Stimulated activated CD8-positive, alpha-beta memory T cell treated with anti-CD3 and anti-CD28 coated beads, Interleukin-7, amount 100 ng/mL, for 24 hours (primary cell): ENCODE measurements at regions not wholly inside any gene's neighbourhood (a gene's known extent, or its start where the extent isn't known, plus 50 kb on each side); places are given as distances from the start of the nearest gene placed in this dataset.

Source experiments
- DNase-seq: peaks from one replicate; pipeline ENCODE4 v3.0.0-alpha.2; 2020; ENCODE audit warnings: low read depth

GRCh38 chr18:77658751-77659448 lies 409.3 kb downstream of the GALR1 start:
- no peak for DNase-seq

DNA sequence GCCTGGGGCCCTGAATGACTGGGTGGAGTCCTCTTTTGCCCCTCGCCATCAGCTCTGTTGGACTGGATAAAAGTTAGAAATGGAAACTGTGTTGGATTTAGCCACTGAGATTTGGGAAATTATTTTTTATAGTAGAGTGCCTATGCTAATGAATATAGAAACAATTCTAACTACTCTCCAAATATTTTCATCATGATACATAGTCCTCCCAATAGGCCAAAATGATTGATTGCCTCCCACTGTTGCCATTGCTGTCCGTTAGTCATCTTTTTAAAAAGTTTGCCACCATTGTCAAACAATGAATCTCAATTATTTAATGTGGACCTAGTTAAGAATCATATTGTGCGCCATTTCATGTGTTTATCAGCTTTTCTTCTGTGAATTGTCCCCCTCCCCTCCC lies 417.0 kb downstream of the GALR1 start:
- DNase-seq: no peak

GRCh38 chr18:77668219-77668618 lies 418.6 kb downstream of the GALR1 start:
- no peak for DNase-seq

DNA sequence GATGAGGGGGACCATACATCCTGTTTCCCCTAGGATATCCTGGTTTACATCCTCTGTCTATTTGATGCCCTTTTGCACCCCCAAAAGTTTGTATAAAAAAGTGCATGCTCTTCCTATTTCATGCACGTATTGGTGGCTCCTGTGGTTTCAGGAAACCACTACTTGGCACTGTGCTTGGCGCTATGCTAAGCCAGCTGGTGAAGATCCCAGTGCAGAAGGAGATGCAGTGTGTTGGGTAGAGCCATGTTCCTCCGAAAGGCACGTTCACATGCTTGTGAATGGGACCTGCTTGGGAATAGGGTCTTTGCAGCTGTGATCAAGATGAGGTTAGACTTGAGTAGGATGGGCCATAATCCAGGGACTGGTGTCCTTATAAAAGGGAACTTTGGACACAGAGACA lies 419.7 kb downstream of the GALR1 start:
- no peak for DNase-seq

DNA sequence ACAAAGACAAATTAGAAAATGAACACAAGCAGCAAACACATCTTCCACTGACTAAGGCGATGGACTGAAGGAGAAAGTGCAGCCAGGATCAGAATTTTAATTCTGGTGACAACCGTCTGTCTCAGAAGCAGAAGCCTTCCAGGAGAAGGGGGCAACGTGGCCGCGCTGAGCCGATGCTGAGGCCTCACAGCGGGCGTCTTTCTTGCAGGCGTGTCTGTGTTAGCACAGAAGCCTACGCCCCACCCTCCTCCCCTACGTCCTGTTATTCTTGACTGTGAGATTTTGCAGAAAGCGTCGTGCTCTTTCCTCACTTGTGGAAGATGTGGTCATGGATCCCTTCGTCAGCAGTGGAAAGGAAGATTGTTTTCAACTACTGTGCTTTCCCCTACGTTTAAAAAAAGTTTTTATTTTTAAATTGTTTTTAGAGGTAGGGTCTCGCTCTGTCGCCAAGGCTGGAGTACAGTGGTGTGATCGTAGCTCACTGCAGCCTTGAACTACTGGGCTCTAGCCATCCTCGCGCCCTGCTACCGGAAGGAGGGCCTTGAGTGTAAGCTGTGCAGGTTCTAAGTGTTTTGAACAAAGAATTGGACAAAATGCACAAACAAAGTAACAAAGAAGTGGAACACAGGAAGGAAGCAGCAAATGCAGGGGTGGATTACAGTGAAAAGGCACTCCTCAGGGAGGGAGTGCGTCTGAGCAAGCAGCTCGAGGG lies 422.0 kb downstream of the GALR1 start:
- no peak for DNase-seq

DNA sequence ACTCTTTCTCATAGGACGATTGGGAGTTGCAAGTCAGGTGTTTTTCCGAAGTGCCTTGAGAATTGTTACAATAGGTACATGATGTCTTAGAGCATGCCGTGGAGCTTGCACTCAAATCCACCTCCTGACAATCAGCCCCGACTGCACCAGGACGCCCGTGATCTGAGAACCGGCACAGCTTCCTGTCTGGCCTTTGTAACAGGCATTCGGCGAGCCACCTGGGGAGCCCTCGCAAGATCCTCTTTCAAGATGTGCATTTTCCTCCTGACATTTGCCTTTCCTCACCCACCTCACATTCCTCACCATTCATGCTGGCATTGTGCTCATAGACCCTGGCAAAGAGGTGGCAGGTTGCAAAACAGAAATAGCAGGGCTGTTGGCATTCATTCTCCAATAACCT lies 427.3 kb downstream of the GALR1 start:
- DNase-seq: no peak

DNA sequence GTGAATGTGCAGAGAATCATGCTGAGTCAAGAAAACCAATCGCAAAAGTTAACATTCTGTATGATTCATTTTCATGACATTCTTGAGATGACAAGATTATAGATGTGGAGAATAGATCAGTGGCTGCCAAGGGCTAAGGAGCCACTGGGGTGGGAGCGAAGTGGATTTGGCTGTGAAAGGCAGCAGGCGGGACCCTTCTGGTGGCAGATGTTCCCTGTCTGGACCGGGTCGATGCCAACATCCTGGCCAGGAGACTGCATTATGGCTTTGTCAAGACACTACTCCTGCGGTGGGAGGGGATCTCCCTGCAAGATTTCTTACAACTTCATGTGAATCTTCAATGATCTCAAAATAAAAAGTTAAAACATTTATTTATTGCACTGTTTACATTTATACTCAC lies 427.9 kb downstream of the GALR1 start:
- no peak for DNase-seq

DNA sequence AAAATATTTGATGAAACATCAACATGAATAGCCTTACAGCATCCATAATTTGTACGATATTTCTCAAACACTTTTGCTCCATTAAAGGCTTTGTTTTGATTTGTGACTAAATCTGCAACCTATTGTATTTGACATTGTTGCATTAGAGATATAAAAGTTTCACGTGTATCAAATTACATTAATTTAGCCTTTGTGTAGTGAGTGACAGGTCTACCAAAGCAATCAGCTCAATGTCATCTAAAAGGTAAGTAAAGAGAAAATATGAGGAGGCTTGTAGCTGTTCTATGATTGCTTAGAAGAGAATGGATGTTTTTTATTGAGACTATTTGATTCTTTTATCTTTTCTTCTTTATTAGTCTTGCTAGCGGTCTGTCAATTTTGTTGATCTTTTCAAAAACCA lies 430.2 kb downstream of the GALR1 start:
- DNase-seq: no peak

- DNase-seq: no peak
These were observed 450.4 kb downstream of the GALR1 start for GRCh38 chr18:77700051-77700450.

- no peak for DNase-seq
These were observed 452.3 kb downstream of the GALR1 start for GRCh38 chr18:77701977-77702376.

DNA sequence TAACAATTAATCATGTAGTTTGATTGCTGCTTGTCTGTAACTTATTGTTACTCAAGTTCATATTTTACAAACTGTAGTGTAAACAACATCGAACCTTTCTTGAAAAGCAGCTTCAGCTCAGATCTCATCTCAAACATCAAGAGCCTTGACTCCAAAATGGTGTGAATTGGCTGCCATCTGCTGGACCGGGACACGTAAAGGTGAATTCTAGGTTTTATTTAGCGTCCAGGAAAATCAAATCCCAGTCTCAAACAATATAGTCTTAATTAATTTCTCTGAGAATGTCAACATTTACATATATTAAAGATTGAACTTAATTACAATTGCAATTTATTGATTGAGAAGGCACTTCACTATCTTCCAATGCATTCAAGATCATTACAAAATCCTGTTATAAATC lies 453.0 kb downstream of the GALR1 start:
- DNase-seq: no peak

DNA sequence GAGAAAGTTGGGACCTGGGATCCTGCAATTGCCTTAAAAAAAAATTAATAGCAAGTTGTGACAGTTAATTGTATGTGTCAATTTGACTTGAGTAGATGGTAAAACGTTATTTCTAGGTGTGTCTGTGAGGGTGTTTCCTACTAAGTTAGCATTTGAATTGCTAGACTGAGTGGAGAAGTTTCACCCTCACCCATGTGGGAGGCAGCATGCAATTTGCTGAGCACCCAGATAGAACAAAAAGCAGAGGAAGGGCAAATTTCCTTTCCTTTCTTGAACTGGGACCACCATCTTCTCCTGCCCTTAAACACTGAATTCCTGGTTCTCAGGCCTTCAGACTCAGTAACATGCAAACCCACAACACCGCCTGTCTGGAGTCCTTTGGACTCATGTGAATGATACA lies 455.7 kb downstream of the GALR1 start:
- no peak for DNase-seq

DNA sequence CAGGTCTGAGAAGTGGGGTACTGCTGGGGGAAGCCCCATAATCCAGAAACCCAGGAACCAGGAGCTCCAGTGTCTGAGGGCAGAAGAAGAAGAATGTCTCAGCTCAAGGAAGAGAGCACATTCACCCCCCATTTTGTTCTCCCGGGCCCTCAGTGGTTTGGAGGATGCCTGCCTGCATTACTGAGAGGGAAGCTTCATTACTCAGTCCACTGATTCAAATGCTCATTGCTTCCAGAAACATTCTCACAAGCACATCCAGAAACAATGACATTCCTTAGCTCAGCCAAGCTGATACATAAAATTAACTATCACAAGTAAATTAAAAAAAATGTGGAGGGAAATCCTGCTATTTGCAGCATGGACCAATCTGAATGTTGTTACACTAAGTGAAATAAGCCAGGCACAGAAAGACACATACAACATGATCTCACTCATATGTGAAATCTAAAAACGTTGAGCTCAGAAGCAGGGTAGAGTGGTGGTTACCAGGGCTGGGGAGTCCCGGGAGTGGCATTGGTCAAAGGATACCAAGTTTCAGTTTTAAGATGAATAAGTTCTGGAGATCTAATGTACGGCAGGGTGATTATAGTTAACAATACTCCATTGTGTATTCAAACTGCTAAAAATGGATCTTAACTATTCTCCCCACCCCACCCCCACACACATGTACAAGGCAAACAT lies 459.3 kb downstream of the GALR1 start:
- no peak for DNase-seq

DNA sequence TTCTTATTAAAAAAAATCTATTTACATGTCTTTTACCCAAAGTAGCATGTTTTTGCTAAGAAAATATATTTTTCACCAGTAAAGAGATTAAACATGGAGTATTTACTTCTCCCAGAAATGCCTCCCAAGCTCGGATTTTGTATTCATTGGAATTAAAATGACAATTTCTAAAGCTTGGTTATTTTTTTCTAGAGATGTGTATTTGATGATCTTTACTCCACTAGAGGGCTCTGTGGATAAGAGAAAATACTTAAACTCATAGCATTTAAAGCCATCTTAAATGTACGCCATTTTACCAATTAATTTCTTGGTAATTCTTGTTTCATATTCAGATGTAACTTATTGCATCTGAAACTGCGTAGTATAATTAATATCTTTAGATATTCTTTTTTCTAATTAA lies 461.4 kb downstream of the GALR1 start:
- no peak for DNase-seq

DNA sequence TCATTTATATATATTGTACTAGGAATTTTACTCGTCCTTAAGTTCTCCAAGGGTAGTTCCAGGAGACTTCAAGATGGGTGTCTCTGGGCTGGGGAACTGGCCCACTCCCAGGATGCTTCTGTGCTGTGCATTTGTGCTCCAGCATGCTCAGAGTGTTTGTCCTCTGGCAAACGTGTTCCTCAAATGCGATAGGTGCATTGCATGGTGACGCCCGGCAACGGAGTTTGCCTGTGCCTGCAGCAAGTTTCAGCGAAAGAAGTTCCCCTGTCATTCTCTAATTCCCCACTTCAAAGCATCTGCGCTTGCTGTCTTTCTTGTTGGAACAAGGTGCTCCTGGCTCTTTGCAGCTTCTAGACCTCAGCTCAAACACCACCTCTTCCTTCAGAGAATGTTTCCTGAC lies 465.1 kb downstream of the GALR1 start:
- no peak for DNase-seq

GRCh38 chr18:77716282-77716681 lies 466.6 kb downstream of the GALR1 start:
- no peak for DNase-seq

DNA sequence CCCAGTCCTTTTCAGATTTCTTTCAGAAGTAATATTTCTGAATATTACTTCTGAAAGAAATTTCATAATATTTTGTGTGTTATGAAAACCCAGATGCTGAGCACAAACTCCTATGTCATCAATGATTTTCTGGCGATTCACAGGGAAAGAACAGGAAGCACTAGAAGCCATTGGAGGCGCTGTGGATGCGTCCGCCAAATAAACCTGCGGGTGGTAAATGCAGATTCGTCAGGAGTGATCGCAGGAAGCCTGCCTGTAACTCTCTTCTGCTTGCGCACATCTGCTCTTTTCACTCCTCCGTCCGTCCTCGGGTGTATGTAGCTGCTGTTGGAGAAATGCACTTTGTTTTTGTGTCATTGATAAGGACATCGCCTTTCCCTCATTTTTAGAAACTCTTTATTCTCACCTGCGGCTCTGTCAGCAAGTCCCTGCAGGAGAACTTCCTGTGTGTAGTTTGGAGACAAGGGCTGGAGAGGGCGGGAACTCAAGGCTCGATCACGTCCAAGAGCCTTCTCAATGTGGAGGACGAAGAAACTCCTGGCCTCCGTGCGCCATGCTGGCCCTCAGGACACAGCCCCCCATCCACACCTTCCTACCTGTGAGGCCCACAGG lies 483.8 kb downstream of the GALR1 start:
- no peak for DNase-seq

DNA sequence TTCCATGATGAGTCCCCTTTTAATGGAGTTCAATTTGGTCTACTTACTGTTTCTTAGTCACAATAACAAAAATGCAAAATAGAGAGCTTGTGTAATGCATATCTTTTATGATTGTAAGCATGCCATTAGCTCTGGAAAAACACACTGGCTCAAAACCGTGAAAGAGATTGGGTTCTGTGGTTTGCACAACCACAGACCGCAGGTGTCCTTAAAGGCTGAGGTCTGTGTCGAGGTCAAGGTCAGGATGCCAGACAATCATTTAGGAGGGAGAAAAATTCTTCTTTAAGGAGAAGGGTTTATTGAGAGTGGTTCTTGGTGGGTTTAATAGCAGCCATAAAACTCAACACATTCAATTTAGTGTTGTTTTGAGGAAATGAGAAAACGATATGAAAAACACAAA lies 487.2 kb downstream of the GALR1 start:
- DNase-seq: no peak

DNA sequence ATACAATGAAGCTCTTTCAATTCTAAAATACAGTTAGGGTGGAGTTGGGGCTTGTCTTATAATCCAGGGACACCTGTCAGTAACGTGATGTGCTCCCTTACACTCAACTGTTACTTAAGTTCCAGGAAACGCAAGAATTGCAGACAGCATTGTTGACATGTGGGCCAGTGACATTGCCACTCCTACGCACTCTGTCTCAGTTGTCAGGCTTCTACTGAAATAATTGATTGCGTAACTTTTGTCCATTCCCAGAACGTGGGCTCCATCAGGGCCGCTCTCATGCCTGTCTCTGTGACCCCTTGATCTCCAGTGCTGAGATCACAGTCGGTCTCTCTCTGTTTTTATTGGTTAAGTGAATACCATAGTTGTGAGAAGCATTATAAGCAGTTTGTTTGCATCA lies 487.8 kb downstream of the GALR1 start:
- DNase-seq: no peak

DNA sequence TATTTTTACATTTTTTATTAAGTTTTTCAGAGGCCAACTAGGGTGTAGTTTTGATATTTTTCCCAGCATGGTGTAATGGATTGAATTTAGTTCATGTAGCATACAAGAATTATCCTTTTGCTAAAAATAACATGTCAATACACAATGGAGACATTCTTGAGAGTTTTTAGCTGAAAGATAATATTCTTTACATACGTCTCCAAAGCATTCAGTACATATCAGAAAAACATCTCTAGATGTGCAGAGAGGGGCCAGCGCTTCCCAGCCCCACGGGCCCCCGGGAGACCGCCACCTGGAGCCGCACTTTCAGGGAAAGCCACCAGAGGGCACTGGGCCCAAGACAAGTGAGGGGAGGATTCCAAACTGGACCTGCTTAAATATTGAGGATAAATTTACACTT lies 499.4 kb downstream of the GALR1 start:
- DNase-seq: no peak

DNA sequence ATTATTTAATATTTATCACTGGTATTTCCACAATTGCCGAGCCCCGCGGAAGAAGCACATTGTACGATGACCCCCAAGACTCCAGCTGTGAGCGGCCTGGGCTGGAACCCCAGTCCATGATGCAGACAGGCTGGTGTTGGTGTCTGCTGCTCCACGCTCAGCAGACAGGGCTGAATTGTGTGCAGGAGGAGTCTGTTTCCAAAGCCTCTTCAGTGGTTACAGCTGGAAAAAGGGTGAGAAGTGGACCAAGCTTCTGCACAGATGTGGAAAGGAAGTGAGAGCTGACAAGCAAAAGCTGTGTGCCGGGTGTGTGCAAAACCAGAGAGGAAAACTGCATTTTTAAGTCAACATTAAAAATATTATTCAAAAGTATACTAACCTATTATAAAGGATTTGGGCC lies 500.4 kb downstream of the GALR1 start:
- DNase-seq: no peak

DNA sequence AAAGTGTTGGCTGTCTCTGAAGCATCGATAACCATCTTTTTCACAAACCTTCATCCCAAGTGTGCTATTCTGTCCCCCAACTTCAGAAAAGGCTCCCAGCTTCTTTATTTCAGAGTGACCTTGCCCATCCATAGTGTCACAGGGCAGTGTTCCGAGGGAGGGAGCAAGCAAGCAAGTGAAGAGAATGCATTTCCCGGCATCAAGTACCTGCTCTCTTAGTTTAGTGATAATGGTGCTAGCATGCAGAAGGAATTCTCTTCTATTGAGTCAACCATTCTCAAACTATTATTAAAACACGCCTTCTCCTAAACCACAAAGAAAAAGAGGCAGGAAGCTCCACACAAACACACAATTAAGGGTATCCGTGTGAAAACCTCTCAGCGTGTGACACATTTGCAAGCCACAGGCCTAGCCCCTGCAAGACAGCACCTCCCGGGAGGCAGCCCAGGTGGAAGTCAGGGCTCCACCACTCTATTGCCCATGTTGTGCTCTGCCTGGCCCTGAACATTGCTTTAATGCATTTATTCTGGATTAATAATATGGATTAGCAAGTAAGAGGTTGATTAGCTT lies 504.9 kb downstream of the GALR1 start:
- DNase-seq: no peak

DNA sequence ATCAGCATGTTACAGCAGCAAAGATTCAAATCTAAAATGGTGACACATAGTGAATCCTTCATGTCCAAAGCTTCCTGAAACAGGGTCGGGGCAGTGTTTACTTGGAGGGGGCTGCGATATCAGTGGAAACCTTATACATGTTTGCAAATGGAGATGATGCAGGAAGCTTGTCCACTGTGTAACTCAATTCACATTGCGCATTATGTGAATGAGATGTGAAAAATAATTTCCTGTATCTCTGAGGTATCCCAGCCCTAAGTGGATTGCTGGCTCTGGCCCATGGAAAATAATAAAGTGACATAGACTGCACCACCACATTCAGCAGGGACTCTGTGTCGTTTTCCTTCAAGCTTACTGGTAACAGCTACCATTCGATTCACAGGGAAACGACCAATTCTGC lies 505.5 kb downstream of the GALR1 start:
- DNase-seq: no peak
